Endothelial cell of hepatic sinusoid (primary cell): ENCODE measurements at regions not wholly inside any gene's neighbourhood (a gene's known extent, or its start where the extent isn't known, plus 50 kb on each side); places are given as distances from the start of the nearest gene placed in this dataset.
"Not testable (repeated sequence)": the region's sequence is repeated elsewhere in the genome, so short reads cannot be mapped to it uniquely, and the experiment has no call there.

Experiments used
- in situ Hi-C: cut with HindIII; loops from 2 replicates; pipeline ENCODE4 v1.10.0; 2017; ENCODE audit warnings: low sequenced_read_pairs

GRCh38 chr18:78827141-78827540 is 152.5 kb upstream of the SALL3 start:
- in situ Hi-C loops = no loop called here

GRCh38 chr18:78828131-78828530 is 151.5 kb upstream of the SALL3 start:
- in situ Hi-C loops = no loop called here

- in situ Hi-C loops = not testable (repeated sequence)
Observed at GRCh38 chr18:78829026-78829425, 150.6 kb upstream of the SALL3 start.

- in situ Hi-C loops = no loop called here
Observed at GRCh38 chr18:78830161-78830560, 149.5 kb upstream of the SALL3 start.

GRCh38 chr18:78830826-78831225 is 148.8 kb upstream of the SALL3 start:
- in situ Hi-C loops = no loop called here

- in situ Hi-C loops = no loop called here
Observed at GRCh38 chr18:78831603-78832002, 148.0 kb upstream of the SALL3 start.

GRCh38 chr18:78833833-78834232 is 145.8 kb upstream of the SALL3 start:
- in situ Hi-C loops = no loop called here

GRCh38 chr18:78836838-78837237 is 142.8 kb upstream of the SALL3 start:
- in situ Hi-C loops = no loop called here

- in situ Hi-C loops = no loop called here
Observed at GRCh38 chr18:78837754-78838153, 141.9 kb upstream of the SALL3 start.

- in situ Hi-C loops = no loop called here
Observed at GRCh38 chr18:78838183-78838582, 141.4 kb upstream of the SALL3 start.

GRCh38 chr18:78849046-78849445 is 130.6 kb upstream of the SALL3 start:
- in situ Hi-C loops = no loop called here

GRCh38 chr18:78849458-78849857 is 130.2 kb upstream of the SALL3 start:
- in situ Hi-C loops = no loop called here

- in situ Hi-C loops = no loop called here
Observed at GRCh38 chr18:78853341-78853740, 126.3 kb upstream of the SALL3 start.

GRCh38 chr18:78855188-78855587 is 124.4 kb upstream of the SALL3 start:
- in situ Hi-C loops = loop anchor here (5.0 kb wide), 1 partner anchor 93 kb away; no protein-coding TSS in a partner anchor

- in situ Hi-C loops = loop anchor here (5.0 kb wide), 1 partner anchor 94 kb away; no protein-coding TSS in a partner anchor
Observed at GRCh38 chr18:78856569-78857313, 122.9 kb upstream of the SALL3 start.

GRCh38 chr18:78857314-78858150 is 122.1 kb upstream of the SALL3 start:
- in situ Hi-C loops = loop anchor here (5.0 kb wide), 1 partner anchor 95 kb away; no protein-coding TSS in a partner anchor

GRCh38 chr18:78859686-78860085 is 119.9 kb upstream of the SALL3 start:
- in situ Hi-C loops = loop anchor here (5.0 kb wide), 1 partner anchor 97 kb away; no protein-coding TSS in a partner anchor

- in situ Hi-C loops = no loop called here
Observed at GRCh38 chr18:78860117-78860516, 119.5 kb upstream of the SALL3 start.

- in situ Hi-C loops = no loop called here
Observed at GRCh38 chr18:78861116-78861515, 118.5 kb upstream of the SALL3 start.

GRCh38 chr18:78861706-78862105 is 117.9 kb upstream of the SALL3 start:
- in situ Hi-C loops = no loop called here

GRCh38 chr18:78862395-78862794 is 117.2 kb upstream of the SALL3 start:
- in situ Hi-C loops = no loop called here

- in situ Hi-C loops = no loop called here
Observed at GRCh38 chr18:78865056-78865598, 114.5 kb upstream of the SALL3 start.
